ENCODE measurements at regions not wholly inside any gene's neighbourhood (a gene's known extent, or its start where the extent isn't known, plus 50 kb on each side); places are given as distances from the start of the nearest gene placed in this dataset.

- H3K36me3 ChIP-seq (ENCODE audit: insufficient read depth, low read length) = no peaks in the 10 kb centered on the region
- ChIA-PET CTCF (ENCODE audit: partially characterized antibody) (no interaction called here), POLR2A (ENCODE audit: partially characterized antibody) (no interaction called here)
- no peaks in the 10 kb centered on the region for H3K9me3 ChIP-seq (ENCODE audit: control insufficient read depth in 1 of 2, low read length in 2 of 2)
- no peak overlapping the region for H3K4me3 ChIP-seq (ENCODE audit: low read length in 2 of 2)
- no peaks in the 10 kb centered on the region for H3K27me3 ChIP-seq (ENCODE audit: insufficient read depth, low read length)
- Mint-ChIP-seq H3K4me3 (no peak overlapping the region), H3K27me3 (peaks cover 1 to 7% of the 10 kb centered on the region in 2 donors), H3K9me3 (peaks cover 0 to 13% (median 4%) of the 10 kb centered on the region in 8 donors), H3K27ac (no peak overlapping the region), H3K36me3 (no peaks in the 10 kb centered on the region), H3K4me1 (no peaks in the 10 kb centered on the region)
- intact Hi-C loops (cut with micrococcal nuclease) = no loop called here
- no peaks in the 10 kb centered on the region for H3K4me1 ChIP-seq (ENCODE audit: insufficient read depth, low read length)
- no peak for DNase-seq
- H3K27ac ChIP-seq (ENCODE audit: low read depth, low read length) = no peak overlapping the region
These were observed 117.1 kb upstream of the PTPRT start for GRCh38 chr20:43306837-43307236.

GRCh38 chr20:43305749-43306148 lies 116.0 kb upstream of the PTPRT start:
- intact Hi-C loops (cut with micrococcal nuclease) = no loop called here
- ChIA-PET POLR2A (ENCODE audit: partially characterized antibody) (no interaction called here), CTCF (ENCODE audit: partially characterized antibody) (no interaction called here)
- Histone ChIP-seq H3K36me3 (ENCODE audit: insufficient read depth, low read length) (no peaks in the 10 kb centered on the region), H3K27ac (ENCODE audit: low read depth, low read length) (no peak overlapping the region), H3K9me3 (ENCODE audit: control insufficient read depth in 1 of 2, low read length in 2 of 2) (no peaks in the 10 kb centered on the region), H3K4me3 (ENCODE audit: low read length in 2 of 2) (no peak overlapping the region), H3K4me1 (ENCODE audit: insufficient read depth, low read length) (no peaks in the 10 kb centered on the region), H3K27me3 (ENCODE audit: insufficient read depth, low read length) (no peaks in the 10 kb centered on the region)
- H3K27ac Mint-ChIP-seq = no peak overlapping the region
- H3K4me3 Mint-ChIP-seq = no peak overlapping the region
- peaks cover 0 to 13% (median 4%) of the 10 kb centered on the region in 8 donors for H3K9me3 Mint-ChIP-seq
- H3K4me1 Mint-ChIP-seq = no peaks in the 10 kb centered on the region
- DNase-seq = no peak
- H3K27me3 Mint-ChIP-seq = peaks cover 0 to 7% of the 10 kb centered on the region in 2 donors
- no peaks in the 10 kb centered on the region for H3K36me3 Mint-ChIP-seq

GRCh38 chr20:43304598-43304997 lies 114.9 kb upstream of the PTPRT start:
- ChIA-PET CTCF (ENCODE audit: partially characterized antibody) (no interaction called here), POLR2A (ENCODE audit: partially characterized antibody) (no interaction called here)
- H3K4me3 ChIP-seq (ENCODE audit: low read length in 2 of 2) = no peak overlapping the region
- no peaks in the 10 kb centered on the region for H3K36me3 ChIP-seq (ENCODE audit: insufficient read depth, low read length)
- no peak overlapping the region for H3K27ac ChIP-seq (ENCODE audit: low read depth, low read length)
- no peaks in the 10 kb centered on the region for H3K4me1 Mint-ChIP-seq
- H3K9me3 Mint-ChIP-seq = peaks cover 0 to 13% (median 3%) of the 10 kb centered on the region in 8 donors
- no peaks in the 10 kb centered on the region for H3K9me3 ChIP-seq (ENCODE audit: control insufficient read depth in 1 of 2, low read length in 2 of 2)
- H3K27me3 ChIP-seq (ENCODE audit: insufficient read depth, low read length) = no peaks in the 10 kb centered on the region
- H3K4me3 Mint-ChIP-seq = no peak overlapping the region
- no peaks in the 10 kb centered on the region for H3K36me3 Mint-ChIP-seq
- no peak for DNase-seq
- no peaks in the 10 kb centered on the region for H3K4me1 ChIP-seq (ENCODE audit: insufficient read depth, low read length)
- intact Hi-C loops (cut with micrococcal nuclease) = no loop called here
- peaks cover 0 to 6% of the 10 kb centered on the region in 2 donors for H3K27me3 Mint-ChIP-seq
- H3K27ac Mint-ChIP-seq = no peak overlapping the region

- H3K9me3 ChIP-seq (ENCODE audit: control insufficient read depth in 1 of 2, low read length in 2 of 2) = no peaks in the 10 kb centered on the region
- intact Hi-C loops (cut with micrococcal nuclease) = no loop called here
- no peaks in the 10 kb centered on the region for H3K36me3 Mint-ChIP-seq
- H3K4me3 ChIP-seq (ENCODE audit: low read length in 2 of 2) = no peak overlapping the region
- ChIA-PET POLR2A (ENCODE audit: partially characterized antibody) (no interaction called here), CTCF (ENCODE audit: partially characterized antibody) (no interaction called here)
- peaks cover 0 to 6% of the 10 kb centered on the region in 2 donors for H3K27me3 Mint-ChIP-seq
- H3K4me3 Mint-ChIP-seq = no peak overlapping the region
- DNase-seq = no peak
- no peaks in the 10 kb centered on the region for H3K4me1 ChIP-seq (ENCODE audit: insufficient read depth, low read length)
- H3K27ac ChIP-seq (ENCODE audit: low read depth, low read length) = no peak overlapping the region
- no peaks in the 10 kb centered on the region for H3K36me3 ChIP-seq (ENCODE audit: insufficient read depth, low read length)
- no peaks in the 10 kb centered on the region for H3K4me1 Mint-ChIP-seq
- H3K9me3 Mint-ChIP-seq = peaks cover 0 to 10% (median 0%) of the 10 kb centered on the region in 8 donors
- H3K27ac Mint-ChIP-seq = no peak overlapping the region
- no peaks in the 10 kb centered on the region for H3K27me3 ChIP-seq (ENCODE audit: insufficient read depth, low read length)
These were observed 113.2 kb upstream of the PTPRT start for GRCh38 chr20:43302936-43303335.

- H3K4me1 ChIP-seq (ENCODE audit: insufficient read depth, low read length) = no peaks in the 10 kb centered on the region
- H3K9me3 ChIP-seq (ENCODE audit: control insufficient read depth in 1 of 2, low read length in 2 of 2) = no peaks in the 10 kb centered on the region
- H3K27ac ChIP-seq (ENCODE audit: low read depth, low read length) = no peak overlapping the region
- Mint-ChIP-seq H3K27me3 (peaks cover 0 to 6% of the 10 kb centered on the region in 2 donors), H3K27ac (no peak overlapping the region), H3K9me3 (peaks cover 0 to 15% (median 6%) of the 10 kb centered on the region in 8 donors), H3K4me3 (no peak overlapping the region), H3K4me1 (no peaks in the 10 kb centered on the region), H3K36me3 (no peaks in the 10 kb centered on the region)
- POLR2A ChIA-PET (ENCODE audit: partially characterized antibody) = no interaction called here
- no peak for DNase-seq
- no peaks in the 10 kb centered on the region for H3K36me3 ChIP-seq (ENCODE audit: insufficient read depth, low read length)
- CTCF ChIA-PET (ENCODE audit: partially characterized antibody) = no interaction called here
- no peaks in the 10 kb centered on the region for H3K27me3 ChIP-seq (ENCODE audit: insufficient read depth, low read length)
- intact Hi-C loops (cut with micrococcal nuclease) = no loop called here
- no peak overlapping the region for H3K4me3 ChIP-seq (ENCODE audit: low read length in 2 of 2)
These were observed 111.2 kb upstream of the PTPRT start for GRCh38 chr20:43300901-43301300.

- H3K4me1 ChIP-seq (ENCODE audit: insufficient read depth, low read length) = no peaks in the 10 kb centered on the region
- H3K4me3 Mint-ChIP-seq = no peak overlapping the region
- no peak overlapping the region for H3K27ac Mint-ChIP-seq
- H3K36me3 ChIP-seq (ENCODE audit: insufficient read depth, low read length) = no peaks in the 10 kb centered on the region
- no peak for DNase-seq
- no peaks in the 10 kb centered on the region for H3K4me1 Mint-ChIP-seq
- no peak overlapping the region for H3K27ac ChIP-seq (ENCODE audit: low read depth, low read length)
- CTCF ChIA-PET (ENCODE audit: partially characterized antibody) = no interaction called here
- no peaks in the 10 kb centered on the region for H3K9me3 ChIP-seq (ENCODE audit: control insufficient read depth in 1 of 2, low read length in 2 of 2)
- no peak overlapping the region for H3K4me3 ChIP-seq (ENCODE audit: low read length in 2 of 2)
- intact Hi-C loops (cut with micrococcal nuclease) = no loop called here
- no peaks in the 10 kb centered on the region for H3K36me3 Mint-ChIP-seq
- POLR2A ChIA-PET (ENCODE audit: partially characterized antibody) = no interaction called here
- no peaks in the 10 kb centered on the region for H3K27me3 ChIP-seq (ENCODE audit: insufficient read depth, low read length)
- peaks cover 0 to 14% (median 4%) of the 10 kb centered on the region in 8 donors for H3K9me3 Mint-ChIP-seq
- no peaks in the 10 kb centered on the region for H3K27me3 Mint-ChIP-seq
These were observed 106.1 kb upstream of the PTPRT start for GRCh38 chr20:43295781-43296180.

- Mint-ChIP-seq H3K27me3 (no peaks in the 10 kb centered on the region), H3K4me3 (no peak overlapping the region), H3K4me1 (no peaks in the 10 kb centered on the region), H3K9me3 (peaks cover 0 to 14% (median 4%) of the 10 kb centered on the region in 8 donors), H3K36me3 (no peaks in the 10 kb centered on the region), H3K27ac (no peak overlapping the region)
- ChIA-PET CTCF (ENCODE audit: partially characterized antibody) (no interaction called here), POLR2A (ENCODE audit: partially characterized antibody) (no interaction called here)
- intact Hi-C loops (cut with micrococcal nuclease) = no loop called here
- no peaks in the 10 kb centered on the region for H3K27me3 ChIP-seq (ENCODE audit: insufficient read depth, low read length)
- H3K4me3 ChIP-seq (ENCODE audit: low read length in 2 of 2) = no peak overlapping the region
- no peaks in the 10 kb centered on the region for H3K36me3 ChIP-seq (ENCODE audit: insufficient read depth, low read length)
- DNase-seq = no peak
- H3K9me3 ChIP-seq (ENCODE audit: control insufficient read depth in 1 of 2, low read length in 2 of 2) = no peaks in the 10 kb centered on the region
- H3K4me1 ChIP-seq (ENCODE audit: insufficient read depth, low read length) = no peaks in the 10 kb centered on the region
- no peak overlapping the region for H3K27ac ChIP-seq (ENCODE audit: low read depth, low read length)
These were observed 105.6 kb upstream of the PTPRT start for GRCh38 chr20:43295263-43295662.

- Histone ChIP-seq H3K4me1 (ENCODE audit: insufficient read depth, low read length) (no peaks in the 10 kb centered on the region), H3K4me3 (ENCODE audit: low read length in 2 of 2) (no peak overlapping the region), H3K27me3 (ENCODE audit: insufficient read depth, low read length) (no peaks in the 10 kb centered on the region), H3K27ac (ENCODE audit: low read depth, low read length) (no peak overlapping the region), H3K9me3 (ENCODE audit: control insufficient read depth in 1 of 2, low read length in 2 of 2) (no peaks in the 10 kb centered on the region), H3K36me3 (ENCODE audit: insufficient read depth, low read length) (no peaks in the 10 kb centered on the region)
- H3K4me3 Mint-ChIP-seq = no peak overlapping the region
- no peaks in the 10 kb centered on the region for H3K36me3 Mint-ChIP-seq
- no peak for DNase-seq
- H3K27me3 Mint-ChIP-seq = no peaks in the 10 kb centered on the region
- no peaks in the 10 kb centered on the region for H3K4me1 Mint-ChIP-seq
- ChIA-PET POLR2A (ENCODE audit: partially characterized antibody) (no interaction called here), CTCF (ENCODE audit: partially characterized antibody) (no interaction called here)
- H3K27ac Mint-ChIP-seq = no peak overlapping the region
- intact Hi-C loops (cut with micrococcal nuclease) = no loop called here
- H3K9me3 Mint-ChIP-seq = peaks cover 0 to 14% (median 4%) of the 10 kb centered on the region in 8 donors
These were observed 104.3 kb upstream of the PTPRT start for GRCh38 chr20:43294031-43294430.

All from CD4-positive, alpha-beta memory T cell (primary cell).